Right lobe of liver (tissue), 4 donors: ENCODE measurements at regions not wholly inside any gene's neighbourhood (a gene's known extent, or its start where the extent isn't known, plus 50 kb on each side); places are given as distances from the start of the nearest gene placed in this dataset.

Source experiments
- CTCF ChIP-seq, 4 donors: fragments of 200-600 bp in 3 of 4; fragments of 450-650 bp in 1 of 4; IDR thresholded peaks; one replicate each; pipeline versions ENCODE4 v1.5.1 to v1.8.0; 2016 to 2022; ENCODE audit warnings: antibody characterized with exemption in 4 of 4, mild to moderate bottlenecking in 2 of 4
- POLR2A ChIP-seq: fragments of 450-650 bp; IDR thresholded peaks from one replicate; pipeline ENCODE4 v1.6.1; 2017; ENCODE audit warnings: antibody characterized with exemption, mild to moderate bottlenecking
- donor health status: DM: no; HTN: no; CAD: no.
- donor health status: DM: no; HTN: no; CAD: no.
- donor health status: DM: no; HTN: yes; CAD: no.

GRCh38 chr16:76835779-76836300 lies 355.1 kb upstream of the MON1B start:
- TF ChIP-seq CTCF (IDR thresholded peaks at IDR 0.05) = no peak
- no peak for TF ChIP-seq POLR2A
